Calu3 (cell line): ENCODE measurements at regions not wholly inside any gene's neighbourhood (a gene's known extent, or its start where the extent isn't known, plus 50 kb on each side); places are given as distances from the start of the nearest gene placed in this dataset.
A peak's percentile ranks its signal among the peaks of the same experiment; 100 is the strongest.

Source experiments
- BruUV-seq: library from RNA; stranded (reverse); fragments of 400-500 nt; replicated peaks from 2 replicates; lab custom pipeline; 2021; lab: Mats Ljungman, UMichigan
- CTCF ChIA-PET: fragments of 300-600 bp; sonication (Branson Sonifier 250); formaldehyde crosslinking; loops from one replicate; lab custom pipeline; 2022; ENCODE audit warnings: antibody characterized with exemption; lab: Charles Lee
- DNase-seq: peaks from one replicate; pipeline ENCODE4 v3.0.0; 2022
- H3K27ac Mint-ChIP-seq: one replicate; pipeline ENCODE4 v1.8.0; 2022; ENCODE audit warnings: mixed read lengths; ENCODE audit not compliant: unreplicated experiment
- H3K27me3 Mint-ChIP-seq: one replicate; pipeline ENCODE4 v1.8.0; 2022; ENCODE audit warnings: mixed read lengths; ENCODE audit not compliant: unreplicated experiment
- H3K36me3 Mint-ChIP-seq: one replicate; pipeline ENCODE4 v1.8.0; 2022; ENCODE audit warnings: mild to moderate bottlenecking, moderate library complexity, mixed read lengths; ENCODE audit not compliant: insufficient read depth, unreplicated experiment
- H3K4me1 Mint-ChIP-seq: one replicate; pipeline ENCODE4 v1.8.0; 2022; ENCODE audit warnings: mild to moderate bottlenecking, low read depth, mixed read lengths; ENCODE audit not compliant: unreplicated experiment
- H3K4me3 Mint-ChIP-seq: one replicate; pipeline ENCODE4 v1.8.0; 2022; ENCODE audit warnings: mild to moderate bottlenecking, low read depth, moderate library complexity, mixed read lengths; ENCODE audit not compliant: unreplicated experiment
- H3K9me3 Mint-ChIP-seq: one replicate; pipeline ENCODE4 v1.8.0; 2022; ENCODE audit warnings: low read depth, mixed read lengths; ENCODE audit not compliant: unreplicated experiment
- CTCF ChIP-seq: fragments of 200-600 bp; IDR thresholded peaks from one replicate; pipeline ENCODE4 v1.8.0; 2022; ENCODE audit warnings: antibody characterized with exemption; ENCODE audit not compliant: unreplicated experiment
- intact Hi-C: fragments of 100-400 bp; cut with micrococcal nuclease; formaldehyde crosslinking; loops from one replicate; pipeline ENCODE4 v1.10.0; 2022; ENCODE audit not compliant: unreplicated experiment

- Mint-ChIP-seq H3K9me3 (no peaks in the 10 kb centered on the region), H3K4me1 (peaks cover 9% of the 10 kb centered on the region), H3K27ac (no peak overlapping the region), H3K27me3 (no peaks in the 10 kb centered on the region), H3K36me3 (no peaks in the 10 kb centered on the region), H3K4me3 (no peak overlapping the region)
- CTCF ChIA-PET, result no interaction called here
- intact Hi-C loops, result no loop called here
- TF ChIP-seq CTCF, result no peak
- BruUV-seq, result no TSS peak
- DNase-seq, result no peak
These were observed 134.1 kb upstream of the ETV3 start for GRCh38 chr1:157272264-157272663.

- CTCF ChIA-PET, result no interaction called here
- no peaks in the 10 kb centered on the region for H3K36me3 Mint-ChIP-seq
- no peak overlapping the region for H3K4me3 Mint-ChIP-seq
- DNase-seq, result peak; percentile 34
- H3K27me3 Mint-ChIP-seq, result no peaks in the 10 kb centered on the region
- H3K4me1 Mint-ChIP-seq, result peaks cover 9% of the 10 kb centered on the region
- BruUV-seq, result no TSS peak
- no peaks in the 10 kb centered on the region for H3K9me3 Mint-ChIP-seq
- H3K27ac Mint-ChIP-seq, result no peak overlapping the region
- TF ChIP-seq CTCF, result no peak
- intact Hi-C loops, result no loop called here
These were observed 132.6 kb upstream of the ETV3 start for GRCh38 chr1:157270705-157271274.

GRCh38 chr1:157269656-157270375 lies 131.6 kb upstream of the ETV3 start:
- no peak overlapping the region for H3K4me3 Mint-ChIP-seq
- H3K4me1 Mint-ChIP-seq, result peaks cover 9% of the 10 kb centered on the region
- DNase-seq, result no peak
- no peaks in the 10 kb centered on the region for H3K27me3 Mint-ChIP-seq
- intact Hi-C loops, result no loop called here
- no peak overlapping the region for H3K27ac Mint-ChIP-seq
- no TSS peak for BruUV-seq
- CTCF ChIA-PET, result no interaction called here
- no peaks in the 10 kb centered on the region for H3K9me3 Mint-ChIP-seq
- no peak for TF ChIP-seq CTCF
- no peaks in the 10 kb centered on the region for H3K36me3 Mint-ChIP-seq

- intact Hi-C loops, result no loop called here
- no peaks in the 10 kb centered on the region for H3K9me3 Mint-ChIP-seq
- no peak overlapping the region for H3K4me3 Mint-ChIP-seq
- no peak for TF ChIP-seq CTCF
- CTCF ChIA-PET, result no interaction called here
- no peaks in the 10 kb centered on the region for H3K36me3 Mint-ChIP-seq
- H3K4me1 Mint-ChIP-seq, result no peaks in the 10 kb centered on the region
- DNase-seq, result no peak
- BruUV-seq, result no TSS peak
- H3K27me3 Mint-ChIP-seq, result no peaks in the 10 kb centered on the region
- no peak overlapping the region for H3K27ac Mint-ChIP-seq
These were observed 124.7 kb upstream of the ETV3 start for GRCh38 chr1:157262891-157263290.
